ENCODE measurements at regions not wholly inside any gene's neighbourhood (a gene's known extent, or its start where the extent isn't known, plus 50 kb on each side); places are given as distances from the start of the nearest gene placed in this dataset.
"Not testable (repeated sequence)": the region's sequence is repeated elsewhere in the genome, so short reads cannot be mapped to it uniquely, and the experiment has no call there.

DNA sequence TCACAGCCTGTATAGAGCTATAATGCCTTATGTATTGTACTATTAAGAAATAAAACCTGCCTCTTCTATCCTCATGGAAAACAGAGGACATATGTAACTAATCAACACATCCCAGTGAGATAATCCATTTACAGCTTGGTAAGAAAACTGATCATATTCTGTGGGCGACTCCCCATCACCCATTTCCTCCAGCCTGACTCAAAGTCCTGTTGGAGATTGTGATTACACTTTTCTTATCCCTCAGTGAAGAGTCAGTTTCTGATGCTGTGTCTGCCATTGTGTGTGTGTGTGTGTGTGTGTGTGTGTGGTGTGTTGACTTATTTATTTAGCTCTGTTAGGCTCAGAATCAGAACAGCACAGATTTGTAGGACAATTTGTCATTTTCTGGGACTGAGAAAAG, 212.8 kb downstream of the FGF9 start:
- DNase-seq = no peak

GRCh38 chr13:21884299-21884909, 213.5 kb downstream of the FGF9 start:
- DNase-seq = no peak

- no peak for DNase-seq
Measured at GRCh38 chr13:21884965-21885567, 214.2 kb downstream of the FGF9 start.

- DNase-seq = no peak
Measured at GRCh38 chr13:21885714-21886224, 214.9 kb downstream of the FGF9 start.

- no peak for DNase-seq
Measured at GRCh38 chr13:21889651-21890050, 218.8 kb downstream of the FGF9 start.

DNA sequence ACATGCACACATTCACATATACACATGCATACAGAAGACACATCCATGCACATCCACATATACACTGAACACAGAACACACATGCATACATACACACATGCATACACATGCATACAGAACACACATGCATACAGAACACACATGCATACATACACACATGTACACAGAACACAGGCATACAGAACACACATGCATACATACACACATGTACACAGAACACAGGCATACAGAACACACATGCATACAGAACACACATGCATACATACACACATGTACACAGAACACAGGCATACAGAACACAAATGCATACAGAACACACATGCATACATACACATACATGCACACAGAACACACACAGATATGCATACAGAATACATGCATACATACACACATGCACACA, 219.3 kb downstream of the FGF9 start:
- DNase-seq = not testable (repeated sequence)

DNA sequence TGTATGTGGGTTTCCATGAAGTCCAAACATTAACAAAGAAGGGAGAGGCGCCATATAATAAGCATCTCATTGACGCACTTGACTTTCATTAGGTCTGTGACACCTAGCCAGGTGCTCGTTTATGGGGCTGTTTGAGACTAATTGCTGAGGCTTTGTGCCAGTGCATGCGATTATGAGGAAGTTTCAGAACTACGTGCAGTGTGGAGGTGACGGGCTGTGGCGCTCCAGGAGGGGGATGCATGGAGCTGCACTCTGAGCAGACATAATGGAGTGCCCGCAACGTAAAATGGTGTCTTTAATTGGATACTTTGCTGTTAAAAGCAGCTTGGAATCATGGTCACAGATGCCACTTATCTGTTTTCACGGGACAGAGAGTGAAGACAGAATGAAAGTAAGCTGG, 223.2 kb downstream of the FGF9 start:
- DNase-seq = no peak

DNA sequence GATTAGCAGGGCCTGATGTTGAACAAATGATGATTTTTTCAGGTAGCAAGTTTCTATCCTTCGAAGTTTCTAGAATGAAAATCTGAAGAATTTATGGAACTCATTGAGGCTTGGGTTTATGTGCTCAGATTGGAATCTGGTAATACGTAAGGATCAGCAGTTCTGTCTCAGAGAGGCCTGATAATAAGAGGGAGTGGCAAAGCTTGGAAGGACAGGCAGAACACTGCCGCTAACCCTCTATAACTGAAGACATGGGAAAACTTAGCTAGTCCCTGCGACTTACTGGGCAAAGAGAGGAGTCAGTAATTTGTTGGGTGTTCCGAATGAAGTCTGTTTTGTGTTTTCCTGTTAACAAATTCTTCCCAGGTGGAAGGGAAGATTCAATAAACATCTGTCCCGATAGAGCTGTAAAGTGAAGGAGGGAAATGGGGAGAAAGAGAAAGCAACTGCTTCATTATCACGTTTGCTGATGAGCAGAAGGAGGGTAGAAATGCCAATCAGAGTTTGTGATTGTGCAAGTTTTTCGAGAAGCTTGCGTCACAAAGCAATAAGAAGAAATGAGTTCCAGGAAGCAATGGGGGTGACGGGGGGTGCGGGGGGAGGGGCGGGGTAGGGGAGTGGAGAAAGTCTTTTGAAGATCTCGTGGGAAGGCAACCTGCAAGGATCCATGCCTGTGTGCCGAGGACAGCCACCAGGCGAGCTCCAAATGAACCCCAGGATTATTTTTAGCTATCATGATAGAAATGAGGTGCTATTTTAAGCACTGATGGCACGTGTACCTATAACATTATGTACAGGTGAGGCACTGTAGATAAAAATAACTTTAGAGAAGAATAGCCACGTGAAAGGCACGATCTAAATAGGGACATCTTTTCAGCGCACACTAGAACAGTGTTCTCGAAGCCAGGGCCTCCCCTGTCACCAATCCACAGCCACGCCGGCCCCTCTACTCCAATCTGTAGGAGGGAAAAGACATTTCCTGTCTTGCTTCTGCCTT, 224.1 kb downstream of the FGF9 start:
- no peak for DNase-seq

DNA sequence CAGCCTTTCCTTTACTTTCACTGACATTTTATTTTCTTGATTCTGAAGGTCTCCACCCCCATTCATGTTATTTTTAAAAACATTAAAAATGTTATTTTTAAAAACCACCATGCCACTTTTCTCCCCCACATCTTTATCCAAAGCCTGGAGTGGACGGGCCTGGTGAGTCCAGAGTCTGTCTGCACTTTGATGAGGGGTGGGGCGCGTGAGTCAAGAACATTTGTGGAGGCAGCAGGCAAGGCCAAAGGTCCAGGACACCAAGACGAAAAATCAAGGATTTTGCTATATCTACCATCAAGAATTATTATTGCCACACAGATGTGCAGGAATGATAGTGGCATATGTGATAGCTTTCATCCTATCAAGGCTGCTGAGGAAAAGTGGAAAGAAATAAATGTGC, 224.9 kb downstream of the FGF9 start:
- DNase-seq = no peak

- no peak for DNase-seq
Measured at GRCh38 chr13:21897161-21897560, 226.3 kb downstream of the FGF9 start.

DNA sequence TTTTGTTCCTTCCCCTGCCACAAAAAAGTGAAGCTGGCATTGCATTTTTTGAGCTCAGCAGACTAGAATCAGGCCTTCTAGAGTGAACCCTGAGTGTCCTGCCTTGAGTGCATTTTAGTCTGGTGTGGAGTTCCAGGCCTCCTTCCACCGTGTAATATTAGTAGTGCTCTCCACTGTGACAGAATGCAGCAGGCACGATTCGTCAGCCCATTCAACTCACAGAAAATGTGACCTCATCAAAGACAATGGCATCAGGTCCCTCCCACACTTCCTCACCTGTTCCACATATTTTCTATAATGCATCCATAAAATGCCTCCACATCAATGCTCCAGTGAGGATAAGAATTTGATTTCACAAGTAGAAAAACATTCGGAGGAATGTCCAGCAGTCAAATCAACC, 227.6 kb downstream of the FGF9 start:
- no peak for DNase-seq

DNA sequence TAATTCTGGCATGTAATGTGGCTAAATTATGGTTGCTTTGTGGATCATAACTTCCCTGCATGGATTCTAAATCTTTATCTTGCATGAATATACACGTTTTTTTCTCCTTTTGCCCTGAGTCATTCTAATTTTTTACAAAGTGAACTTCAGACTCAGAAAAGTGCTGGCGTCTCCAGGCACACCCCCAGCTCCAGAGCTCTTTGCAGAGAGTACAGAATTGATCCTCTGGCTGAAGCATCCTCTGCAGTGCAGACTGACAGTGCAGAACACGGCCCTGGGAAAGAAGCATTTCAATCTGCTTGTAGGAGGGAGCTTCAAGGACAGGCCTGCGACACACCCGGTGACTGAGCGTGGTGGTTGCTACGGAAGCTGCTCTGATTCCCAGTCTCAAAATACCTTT, 228.1 kb downstream of the FGF9 start:
- DNase-seq = no peak

- DNase-seq = no peak
Measured at GRCh38 chr13:21901336-21901735, 230.5 kb downstream of the FGF9 start.

DNA sequence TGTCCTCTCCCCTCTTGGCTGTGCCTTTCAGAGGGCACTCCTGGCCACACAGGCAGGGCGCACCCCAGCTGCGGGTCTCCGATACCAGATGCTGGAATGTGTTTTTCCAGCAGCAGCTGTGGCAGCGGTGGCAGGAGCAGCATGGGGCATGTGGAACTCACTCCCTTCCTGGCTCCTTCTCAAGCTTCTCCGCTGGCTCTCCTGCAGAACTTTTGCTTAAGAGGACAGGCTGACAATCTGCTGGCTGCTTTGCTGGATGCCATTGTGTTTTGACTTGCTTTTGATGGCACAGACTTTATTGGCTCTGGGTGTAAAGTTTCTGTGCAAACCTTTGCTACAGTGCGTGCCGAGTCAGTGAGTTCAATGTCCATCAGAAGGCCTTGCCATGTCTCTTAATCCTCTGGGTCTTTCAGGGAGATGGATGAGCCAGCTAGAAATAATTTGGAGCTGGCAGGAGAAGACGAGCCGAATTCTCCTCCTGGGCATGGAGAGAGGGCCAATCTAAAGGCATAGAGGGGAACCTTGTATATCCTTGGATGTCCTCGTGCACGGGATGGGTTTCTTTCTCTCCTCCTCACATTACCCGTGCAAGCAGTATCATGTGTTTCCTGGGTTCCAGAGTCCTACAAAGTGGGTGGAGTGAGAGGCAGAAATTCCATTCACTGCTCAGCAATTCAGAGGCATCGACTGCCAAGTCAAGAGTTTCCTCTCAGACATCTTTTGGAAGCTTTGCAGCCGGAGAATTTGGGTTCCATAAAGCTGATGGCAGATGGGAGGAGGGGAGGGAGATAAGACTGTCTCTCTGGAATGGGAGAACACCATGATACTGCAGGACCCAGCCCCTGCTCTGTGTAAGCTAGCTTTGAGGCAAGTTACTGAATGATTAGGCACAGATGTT, 231.2 kb downstream of the FGF9 start:
- DNase-seq = no peak

- no peak for DNase-seq
Measured at GRCh38 chr13:21902709-21903098, 231.8 kb downstream of the FGF9 start.

- no peak for DNase-seq
Measured at GRCh38 chr13:21905486-21905885, 234.6 kb downstream of the FGF9 start.

DNA sequence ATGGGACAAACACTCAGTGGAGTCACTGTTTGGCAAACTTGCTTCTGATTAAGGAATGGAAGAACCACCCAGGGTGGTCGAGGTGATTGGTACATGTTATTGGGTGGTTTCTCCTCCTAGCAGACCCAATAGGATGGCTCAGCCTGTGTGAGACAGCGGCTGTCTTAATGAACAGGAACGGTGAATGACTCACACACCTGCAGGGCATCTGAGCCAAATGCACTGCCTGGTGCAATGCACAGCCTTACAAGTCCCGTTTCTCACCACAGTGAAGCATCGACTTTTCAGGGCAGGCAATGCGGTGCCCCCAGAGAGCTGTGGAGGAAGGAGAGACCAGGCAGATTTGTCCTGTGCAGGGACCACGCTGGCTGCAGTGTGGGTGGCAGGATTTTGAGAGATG, 238.5 kb downstream of the FGF9 start:
- no peak for DNase-seq

DNA sequence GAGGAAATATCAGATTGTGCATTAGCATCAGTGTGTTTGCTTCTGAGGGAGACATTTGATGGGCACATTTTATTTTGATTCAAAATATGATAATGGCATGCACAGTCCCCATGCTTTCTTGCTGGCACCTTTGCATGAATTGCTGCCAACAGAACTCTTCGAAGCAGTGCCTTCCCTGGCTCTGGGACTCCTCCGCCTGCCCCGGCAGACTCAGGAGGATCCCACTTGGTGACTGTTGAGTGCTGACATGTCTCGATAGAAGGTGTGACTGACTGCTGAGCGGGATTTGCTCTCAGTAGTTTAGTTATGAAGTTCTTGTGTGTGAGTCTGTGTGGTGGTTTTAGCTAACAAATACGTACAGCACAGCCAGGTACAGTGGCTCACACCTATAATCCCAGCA, 239.7 kb downstream of the FGF9 start:
- DNase-seq = no peak

DNA sequence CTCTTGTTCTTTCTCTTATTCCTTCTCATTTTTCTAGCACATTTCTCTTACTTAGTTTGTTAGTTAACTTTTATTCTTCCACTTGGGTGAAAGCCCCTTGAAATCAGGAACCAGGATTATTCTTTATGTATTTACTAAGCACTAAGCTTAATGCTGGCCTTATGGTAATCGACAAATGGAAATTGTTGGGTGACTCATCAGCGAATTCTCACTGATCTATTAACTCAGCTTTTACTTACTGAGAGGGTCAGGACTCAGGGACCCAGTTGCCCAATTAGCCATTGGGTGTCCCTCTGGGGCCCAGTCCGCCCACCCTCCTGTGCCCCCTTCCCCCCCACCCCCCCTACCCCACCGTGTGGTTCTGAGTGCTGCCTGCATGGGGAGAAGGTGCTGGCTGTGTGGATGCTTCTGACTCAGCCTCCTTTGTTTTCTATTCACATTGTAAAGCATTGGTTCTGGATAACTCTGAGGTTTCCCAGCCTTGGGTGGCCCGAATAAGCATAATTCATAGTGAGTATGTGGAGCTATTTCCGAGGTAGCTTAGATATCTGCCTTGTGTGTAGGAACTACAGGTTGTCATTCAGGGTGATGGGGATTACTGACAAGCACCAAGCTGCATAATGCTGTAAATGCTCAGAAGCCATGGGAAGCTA, 240.9 kb downstream of the FGF9 start:
- DNase-seq = no peak

- DNase-seq = no peak
Measured at GRCh38 chr13:21913010-21913409, 242.1 kb downstream of the FGF9 start.

DNA sequence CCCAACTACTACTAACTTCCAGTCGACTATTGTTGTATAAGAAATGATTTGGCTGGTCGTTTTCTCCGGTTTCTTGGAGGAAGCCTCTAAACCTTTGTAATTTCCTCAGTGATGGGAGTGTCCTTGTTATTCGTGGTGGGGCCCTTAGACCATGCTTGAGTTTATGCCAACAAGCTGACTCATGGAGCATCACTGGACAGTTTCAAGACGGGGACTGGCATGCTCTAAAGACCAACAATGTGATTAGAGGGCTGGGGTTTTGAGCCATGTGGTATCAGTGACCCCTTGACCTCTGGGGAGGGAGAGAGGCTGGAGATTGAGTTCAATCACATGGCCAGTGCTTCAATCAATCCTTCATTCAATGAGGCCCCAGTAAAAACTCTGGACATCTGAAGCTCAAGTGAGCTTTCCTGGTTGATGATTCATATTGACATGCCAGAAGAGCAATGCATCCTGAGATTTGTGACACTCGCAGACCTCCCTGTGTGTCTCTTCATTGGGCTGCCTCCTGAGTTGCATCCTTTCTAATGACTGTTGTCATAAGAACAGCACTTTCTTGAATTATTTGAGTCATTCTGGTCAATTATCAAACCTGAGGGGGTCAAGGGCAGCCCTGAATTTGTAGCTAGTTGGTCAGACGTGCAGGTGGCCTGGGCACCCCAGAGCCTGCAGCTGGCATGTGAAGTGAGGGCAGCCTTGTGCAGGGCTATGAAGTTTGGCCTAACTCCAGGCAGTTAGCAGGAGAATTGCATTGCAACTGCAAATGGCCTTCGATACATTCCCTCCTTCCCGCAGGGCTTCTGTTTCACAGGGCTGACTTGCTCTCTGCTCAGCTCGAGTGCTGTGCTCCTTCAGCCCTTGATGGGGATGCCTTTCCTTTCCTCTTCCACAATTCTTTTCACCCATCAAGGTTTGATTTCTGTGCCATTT, 246.5 kb downstream of the FGF9 start:
- no peak for DNase-seq
